ENCODE measurements at regions not wholly inside any gene's neighbourhood (a gene's known extent, or its start where the extent isn't known, plus 50 kb on each side); places are given as distances from the start of the nearest gene placed in this dataset.

DNA sequence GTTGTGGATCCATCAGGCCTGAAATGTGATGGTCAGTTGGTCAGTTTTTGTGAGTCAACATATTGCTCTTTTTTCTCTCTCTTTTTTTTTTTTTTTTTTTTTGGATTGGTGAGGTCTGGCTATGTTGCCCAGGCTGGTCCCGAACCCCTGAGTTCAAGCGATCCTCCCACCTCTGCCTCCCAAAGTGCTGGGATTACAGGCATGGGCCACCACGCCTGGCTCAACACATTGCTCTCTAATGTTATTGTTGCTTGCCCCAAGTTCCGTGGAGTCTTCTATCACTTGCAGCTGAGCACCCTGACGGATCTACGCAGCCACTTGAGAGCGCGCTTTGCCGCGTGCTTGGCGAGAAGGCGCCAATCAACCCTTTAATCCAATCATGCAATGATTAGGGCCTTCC is 69.5 kb upstream of the DIO3 start:
- Histone ChIP-seq H3K4me3 (no peak overlapping the region), H3K9me3 (no peaks in the 10 kb centered on the region), H3K36me3 (no peaks in the 10 kb centered on the region), H3K27me3 (no peaks in the 10 kb centered on the region), H3K27ac (no peak overlapping the region), H3K4me1 (peaks cover 0 to 17% (median 5%) of the 10 kb centered on the region in 4 donors)
- DNase-seq = peak in 2 of 3 donors; percentile 6 to 9
- no peak for ATAC-seq
- TF ChIP-seq CTCF (IDR thresholded peaks at IDR 0.05) (no peak), POLR2A (IDR thresholded peaks at IDR 0.05) (no peak)
- 69% methylated on average over 4 of the region's 12 CpGs for WGBS (ENCODE audit: insufficient coverage, low coverage, low lambda C conversion rate, missing lambda C conversion rate)
- intact Hi-C loops (cut with DNase I) = no loop called here

GRCh38 chr14:101492716-101493115 is 68.6 kb upstream of the DIO3 start:
- Histone ChIP-seq H3K36me3 (no peaks in the 10 kb centered on the region), H3K27me3 (no peaks in the 10 kb centered on the region), H3K4me3 (no peak overlapping the region), H3K4me1 (peaks cover 0 to 23% (median 5%) of the 10 kb centered on the region in 4 donors), H3K27ac (no peak overlapping the region), H3K9me3 (no peaks in the 10 kb centered on the region)
- intact Hi-C loops (cut with DNase I) = no loop called here
- ATAC-seq (no peak), DNase-seq (peak in 2 of 3 donors; percentile 36)
- WGBS (ENCODE audit: insufficient coverage, low coverage, low lambda C conversion rate, missing lambda C conversion rate) = 100% methylated on average over 1 of the region's 15 CpGs
- no peak for TF ChIP-seq POLR2A (IDR thresholded peaks at IDR 0.05)
- TF ChIP-seq CTCF (IDR thresholded peaks at IDR 0.05) = no peak

DNA sequence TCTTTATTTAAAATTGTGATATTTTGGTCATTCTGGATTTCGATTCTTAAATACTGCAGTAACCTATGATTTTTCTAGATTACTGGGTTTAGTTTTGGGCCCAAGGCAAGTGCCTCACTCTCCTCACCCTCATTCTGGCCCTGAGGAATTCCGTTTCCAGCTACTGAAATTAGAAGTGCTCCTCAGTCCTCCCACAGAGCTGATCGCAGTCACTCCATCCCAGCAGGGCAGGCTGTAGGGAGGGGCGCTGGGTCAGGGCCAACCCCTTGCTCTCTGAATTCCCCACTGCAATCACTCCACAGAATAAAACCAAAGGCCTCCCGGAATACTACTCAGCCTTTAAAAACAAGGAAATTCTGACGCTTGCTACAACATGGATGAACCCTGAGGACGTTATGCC is 66.5 kb upstream of the DIO3 start:
- no peak overlapping the region for H3K4me3 ChIP-seq
- H3K27me3 ChIP-seq = no peaks in the 10 kb centered on the region
- ATAC-seq (peak in 1 of 4 donors; percentile 22), DNase-seq (peak in 1 of 3 donors; percentile 28)
- H3K36me3 ChIP-seq = no peaks in the 10 kb centered on the region
- H3K4me1 ChIP-seq = peaks cover 0 to 23% (median 7%) of the 10 kb centered on the region in 4 donors
- no peak for TF ChIP-seq CTCF (IDR thresholded peaks at IDR 0.05)
- TF ChIP-seq POLR2A (IDR thresholded peaks at IDR 0.05) = no peak
- WGBS (ENCODE audit: insufficient coverage, low coverage, low lambda C conversion rate, missing lambda C conversion rate) = 52% methylated on average over 7 of the region's 7 CpGs
- intact Hi-C loops (cut with DNase I) = no loop called here
- peak overlapping the region in 1 of 3 donors; percentile 77 for H3K27ac ChIP-seq
- no peaks in the 10 kb centered on the region for H3K9me3 ChIP-seq

DNA sequence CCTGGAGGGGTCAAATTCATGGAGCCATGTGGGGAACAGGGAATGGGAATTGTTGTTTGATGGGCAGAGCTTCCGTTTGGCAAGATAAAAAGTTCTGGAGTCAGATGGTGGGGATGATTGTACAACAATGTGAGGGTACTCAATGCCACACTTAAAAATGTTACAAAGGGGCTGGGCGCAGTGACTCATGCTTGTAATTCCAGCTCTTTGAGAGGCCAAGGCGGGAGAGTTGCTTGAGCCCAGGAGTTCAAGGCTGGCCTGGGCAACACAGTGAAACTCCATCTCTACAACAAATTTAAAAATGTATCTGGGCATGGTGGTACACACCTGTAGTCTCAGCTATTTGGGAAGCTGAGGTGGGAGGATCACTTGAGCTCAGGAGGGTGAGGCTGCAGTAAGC is 66.0 kb upstream of the DIO3 start:
- intact Hi-C loops (cut with DNase I) = no loop called here
- 60% methylated on average over 1 of the region's 3 CpGs for WGBS (ENCODE audit: insufficient coverage, low coverage, low lambda C conversion rate, missing lambda C conversion rate)
- H3K9me3 ChIP-seq = no peaks in the 10 kb centered on the region
- peaks cover 0 to 23% (median 7%) of the 10 kb centered on the region in 4 donors for H3K4me1 ChIP-seq
- DNase-seq (peak in 2 of 3 donors; percentile 18 to 20), ATAC-seq (no peak)
- no peak overlapping the region for H3K4me3 ChIP-seq
- H3K27ac ChIP-seq = peak overlapping the region in 1 of 3 donors; percentile 77
- no peaks in the 10 kb centered on the region for H3K27me3 ChIP-seq
- TF ChIP-seq CTCF (IDR thresholded peaks at IDR 0.05) = no peak
- no peak for TF ChIP-seq POLR2A (IDR thresholded peaks at IDR 0.05)
- no peaks in the 10 kb centered on the region for H3K36me3 ChIP-seq

Data from right lobe of liver (tissue), 6 donors.